HFF-Myc (cell line): ENCODE measurements at regions not wholly inside any gene's neighbourhood (a gene's known extent, or its start where the extent isn't known, plus 50 kb on each side); places are given as distances from the start of the nearest gene placed in this dataset.

Experiments used
- DNase-seq: peaks from one replicate; pipeline ENCODE4 v3.0.0-alpha.2; 2011; ENCODE audit warnings: low read depth; ENCODE audit errors: extremely low read depth
- H3K4me3 ChIP-seq: replicated peaks from 2 replicates; pipeline ENCODE4 v1.5.1; 2011; ENCODE audit warnings: low read depth, mild to moderate bottlenecking, control low read depth, low read length
- TF ChIP-seq, protein P1 (sequence below): IDR thresholded peaks from 2 replicates; pipeline ENCODE4 v1.5.1; 2012; ENCODE audit warnings: mild to moderate bottlenecking, low read depth, low read length, control low read depth; ENCODE audit errors: missing control alignments

DNA sequence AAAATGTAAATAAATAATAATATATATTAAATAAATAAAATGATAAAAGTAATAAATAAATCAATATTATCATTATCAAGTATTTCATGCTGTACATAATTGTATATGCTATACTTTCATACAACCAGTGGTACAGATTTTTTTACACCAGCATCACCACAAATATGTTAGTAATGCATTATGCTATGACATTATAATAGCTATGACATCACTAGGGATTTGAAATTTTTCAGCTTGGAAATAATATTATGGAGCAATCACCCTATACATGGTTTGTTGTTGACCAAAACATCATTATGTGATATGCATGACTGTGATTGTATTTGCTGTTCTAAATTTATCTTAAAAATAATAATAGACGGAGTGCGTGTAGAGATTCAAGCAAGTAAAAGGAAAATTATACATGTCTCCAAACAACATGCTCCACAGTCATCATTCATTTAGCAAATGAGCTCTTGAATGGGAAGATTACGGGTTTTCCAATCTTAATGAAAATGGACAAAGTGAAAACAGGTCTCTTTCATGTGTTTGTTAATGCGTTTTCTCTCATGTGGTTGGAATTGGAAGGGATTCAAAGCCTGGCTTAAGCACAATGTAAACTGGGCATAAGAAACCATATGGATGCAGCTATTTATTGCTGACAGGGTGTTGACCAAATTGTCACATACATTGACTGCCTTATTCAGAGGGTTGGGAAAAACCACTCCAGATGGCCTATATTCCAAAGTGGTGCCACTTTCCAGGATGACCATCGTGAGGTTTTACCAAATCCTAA is 643.0 kb upstream of the RGMB start:
- TF ChIP-seq, protein P1, sequence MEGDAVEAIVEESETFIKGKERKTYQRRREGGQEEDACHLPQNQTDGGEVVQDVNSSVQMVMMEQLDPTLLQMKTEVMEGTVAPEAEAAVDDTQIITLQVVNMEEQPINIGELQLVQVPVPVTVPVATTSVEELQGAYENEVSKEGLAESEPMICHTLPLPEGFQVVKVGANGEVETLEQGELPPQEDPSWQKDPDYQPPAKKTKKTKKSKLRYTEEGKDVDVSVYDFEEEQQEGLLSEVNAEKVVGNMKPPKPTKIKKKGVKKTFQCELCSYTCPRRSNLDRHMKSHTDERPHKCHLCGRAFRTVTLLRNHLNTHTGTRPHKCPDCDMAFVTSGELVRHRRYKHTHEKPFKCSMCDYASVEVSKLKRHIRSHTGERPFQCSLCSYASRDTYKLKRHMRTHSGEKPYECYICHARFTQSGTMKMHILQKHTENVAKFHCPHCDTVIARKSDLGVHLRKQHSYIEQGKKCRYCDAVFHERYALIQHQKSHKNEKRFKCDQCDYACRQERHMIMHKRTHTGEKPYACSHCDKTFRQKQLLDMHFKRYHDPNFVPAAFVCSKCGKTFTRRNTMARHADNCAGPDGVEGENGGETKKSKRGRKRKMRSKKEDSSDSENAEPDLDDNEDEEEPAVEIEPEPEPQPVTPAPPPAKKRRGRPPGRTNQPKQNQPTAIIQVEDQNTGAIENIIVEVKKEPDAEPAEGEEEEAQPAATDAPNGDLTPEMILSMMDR = no peak
- no peak for DNase-seq
- H3K4me3 ChIP-seq = no peak overlapping the region

DNA sequence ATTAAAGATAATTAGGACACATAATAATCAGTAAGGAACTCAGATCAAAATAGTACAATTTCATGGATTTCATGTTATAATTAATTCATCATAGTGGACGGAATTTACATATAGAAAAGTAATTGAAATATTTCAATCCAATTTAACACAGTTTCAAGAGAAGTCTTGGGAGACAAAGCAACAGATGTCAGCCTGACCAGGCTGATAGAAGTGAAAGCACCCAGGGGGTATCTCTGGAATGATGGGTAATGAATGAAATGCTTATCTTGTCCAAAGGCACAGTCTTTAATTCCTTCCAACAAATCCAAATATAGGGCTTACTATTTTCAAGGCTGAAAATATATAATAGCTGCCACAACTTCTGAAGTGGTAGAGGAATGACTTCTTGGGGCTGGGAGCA is 629.3 kb upstream of the RGMB start:
- no peak overlapping the region for H3K4me3 ChIP-seq
- no peak for DNase-seq
- TF ChIP-seq, protein P1 = no peak

DNA sequence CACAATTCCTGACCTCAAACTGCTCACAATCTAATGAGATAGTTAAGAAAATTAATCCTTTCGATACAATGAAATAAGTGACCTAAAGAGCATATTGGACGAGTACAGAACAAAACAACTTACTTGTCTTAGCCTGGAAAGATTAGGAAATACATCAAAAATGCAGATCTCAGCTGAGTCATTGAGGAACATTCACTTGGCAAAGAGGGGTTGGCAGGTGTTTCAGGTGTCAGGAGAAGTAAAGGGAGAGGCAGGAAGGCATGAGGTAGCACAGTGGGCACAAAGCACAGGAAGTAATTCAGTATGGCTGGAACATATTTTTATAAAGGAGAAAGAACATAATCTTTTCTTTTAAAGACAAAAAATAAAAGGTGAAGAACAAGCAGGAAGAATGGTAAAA is 628.8 kb upstream of the RGMB start:
- no peak for DNase-seq
- H3K4me3 ChIP-seq = no peak overlapping the region
- TF ChIP-seq, protein P1 = no peak

DNA sequence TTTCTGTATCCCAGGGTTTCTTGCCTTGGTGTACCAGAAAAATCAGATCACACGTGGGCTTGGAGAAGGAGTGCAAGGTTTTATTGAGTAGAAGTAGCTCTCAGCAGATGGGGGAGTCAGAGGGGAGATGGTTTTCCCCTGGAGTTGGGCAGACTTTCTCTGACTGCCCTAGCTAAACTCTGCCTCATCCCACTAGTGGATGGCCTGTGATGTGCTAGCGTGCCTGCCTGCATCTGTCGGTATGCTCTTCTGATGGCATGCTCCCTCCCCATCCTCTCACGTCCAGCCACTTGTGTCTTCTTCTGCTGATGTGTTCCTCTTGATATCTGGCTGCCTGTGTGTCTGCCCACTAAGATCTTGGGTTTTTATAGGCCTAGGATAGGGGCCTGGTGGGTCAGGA is 616.1 kb upstream of the RGMB start:
- TF ChIP-seq, protein P1 = no peak
- no peak overlapping the region for H3K4me3 ChIP-seq
- no peak for DNase-seq

DNA sequence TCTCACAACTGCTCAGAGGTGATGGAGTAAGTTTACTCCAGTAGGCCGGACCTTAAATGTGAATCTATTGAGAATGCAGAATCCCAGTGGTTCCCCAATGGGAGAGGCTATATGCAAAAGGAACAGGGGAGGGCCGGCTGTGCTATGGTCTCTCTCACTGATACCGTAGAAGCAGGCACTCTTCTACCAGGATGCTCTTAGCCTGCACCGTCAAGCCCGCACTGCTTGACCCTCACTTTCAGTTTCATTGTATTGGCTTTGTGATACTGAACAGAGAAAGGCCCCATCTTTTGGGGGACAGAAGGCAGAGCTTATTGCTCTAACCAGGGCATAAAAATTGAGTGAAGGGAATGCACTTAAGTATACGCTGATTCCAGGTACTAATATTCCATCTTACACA is 615.0 kb upstream of the RGMB start:
- DNase-seq = no peak
- H3K4me3 ChIP-seq = no peak overlapping the region
- TF ChIP-seq, protein P1 = no peak

DNA sequence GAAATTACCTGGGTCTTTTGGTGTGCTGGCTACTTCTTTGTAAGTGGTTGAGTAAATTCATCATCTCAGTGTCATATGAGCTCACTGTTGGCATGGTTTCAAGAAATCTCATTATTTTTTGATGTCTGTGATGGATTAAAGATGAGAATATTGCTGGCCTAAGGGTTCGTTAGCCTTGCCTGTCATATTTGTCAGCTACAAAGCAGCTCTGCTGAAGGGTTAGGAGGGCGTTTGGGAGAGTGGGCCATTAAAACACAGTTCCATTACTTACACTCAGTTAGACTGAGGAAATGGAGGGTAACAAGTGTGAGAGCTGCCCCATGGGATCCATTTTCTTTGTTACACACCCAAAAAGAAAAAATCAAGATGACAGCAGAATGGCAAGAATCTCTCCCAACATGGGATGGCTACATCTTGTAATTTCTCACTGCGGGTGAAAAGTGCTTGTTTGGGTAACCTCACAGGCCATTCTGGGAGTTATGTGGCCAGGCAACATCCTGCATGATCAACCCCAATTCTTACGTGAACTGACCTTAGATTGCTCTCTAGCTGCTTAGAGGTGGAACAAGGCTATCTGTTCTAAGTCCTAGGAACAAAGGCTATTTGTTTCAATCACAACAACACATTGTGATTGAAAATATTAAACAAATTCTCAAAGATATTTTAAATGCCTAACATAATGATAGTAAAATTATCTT is 609.5 kb upstream of the RGMB start:
- no peak for DNase-seq
- no peak overlapping the region for H3K4me3 ChIP-seq
- TF ChIP-seq, protein P1 = no peak

DNA sequence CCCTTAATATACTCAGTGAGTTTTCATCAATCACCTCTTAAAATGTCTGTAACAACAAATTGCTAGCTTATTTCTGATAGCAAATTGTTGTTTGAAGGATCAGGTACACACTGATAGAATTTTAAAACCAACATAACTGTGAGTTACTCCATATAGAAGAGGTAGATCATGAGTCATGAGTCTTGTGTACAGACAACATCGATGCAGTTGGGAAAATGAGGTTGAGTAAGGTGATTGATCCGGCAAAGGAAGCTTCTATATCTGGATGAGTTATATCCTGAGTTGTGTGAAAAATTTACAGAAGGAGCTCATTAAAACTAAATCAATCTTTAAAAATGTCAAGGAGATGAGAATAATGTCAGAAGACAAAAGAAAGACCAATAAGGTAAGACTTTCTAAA is 604.6 kb upstream of the RGMB start:
- no peak for DNase-seq
- H3K4me3 ChIP-seq = no peak overlapping the region
- TF ChIP-seq, protein P1 = no peak
